ENCODE measurements at regions not wholly inside any gene's neighbourhood (a gene's known extent, or its start where the extent isn't known, plus 50 kb on each side); places are given as distances from the start of the nearest gene placed in this dataset.

DNA sequence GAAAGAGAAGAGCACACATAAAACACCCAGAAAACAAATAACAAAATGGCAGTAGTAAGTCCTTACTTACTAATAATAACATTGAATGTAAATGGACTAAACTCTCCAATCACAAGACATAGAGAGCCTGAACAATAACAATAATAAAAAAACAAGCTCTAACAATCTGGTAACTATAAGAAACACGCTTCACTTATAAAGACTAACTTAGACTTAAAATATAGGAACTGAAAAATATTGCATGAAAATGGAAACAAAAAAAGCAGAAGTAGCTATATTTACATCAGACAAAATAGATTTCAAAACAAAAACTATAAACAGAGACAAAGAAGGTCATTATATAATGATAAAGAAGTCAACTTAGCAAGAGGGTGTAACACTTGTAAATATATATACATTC, 83.1 kb upstream of the LYPLAL1 start:
- H3K4me3 Mint-ChIP-seq (ENCODE audit: unreplicated experiment): no peak overlapping the region
- no peaks in the 10 kb centered on the region for H3K4me1 Mint-ChIP-seq (ENCODE audit: low read depth, unreplicated experiment)
- no peaks in the 10 kb centered on the region for H3K36me3 ChIP-seq (ENCODE audit: control insufficient read depth, insufficient read depth, low read length)
- intact Hi-C loops (cut with micrococcal nuclease; ENCODE audit: unreplicated experiment): no loop called here
- no peak overlapping the region for H3K27ac Mint-ChIP-seq (ENCODE audit: unreplicated experiment)
- H3K9me3 Mint-ChIP-seq (ENCODE audit: unreplicated experiment): no peaks in the 10 kb centered on the region
- H3K4me1 ChIP-seq: no peaks in the 10 kb centered on the region
- BruUV-seq (replicated peaks): no TSS peak
- H3K27me3 Mint-ChIP-seq (ENCODE audit: insufficient read depth, unreplicated experiment): no peaks in the 10 kb centered on the region
- CTCF ChIA-PET: no interaction called here
- no peaks in the 10 kb centered on the region; the same call in 1 of the 2 replicates for H3K9me3 ChIP-seq
- H3K27me3 ChIP-seq (replicated peaks; ENCODE audit: control insufficient read depth, insufficient read depth, low read length): no peaks in the 10 kb centered on the region
- no peak for DNase-seq
- TF ChIP-seq, protein P1, sequence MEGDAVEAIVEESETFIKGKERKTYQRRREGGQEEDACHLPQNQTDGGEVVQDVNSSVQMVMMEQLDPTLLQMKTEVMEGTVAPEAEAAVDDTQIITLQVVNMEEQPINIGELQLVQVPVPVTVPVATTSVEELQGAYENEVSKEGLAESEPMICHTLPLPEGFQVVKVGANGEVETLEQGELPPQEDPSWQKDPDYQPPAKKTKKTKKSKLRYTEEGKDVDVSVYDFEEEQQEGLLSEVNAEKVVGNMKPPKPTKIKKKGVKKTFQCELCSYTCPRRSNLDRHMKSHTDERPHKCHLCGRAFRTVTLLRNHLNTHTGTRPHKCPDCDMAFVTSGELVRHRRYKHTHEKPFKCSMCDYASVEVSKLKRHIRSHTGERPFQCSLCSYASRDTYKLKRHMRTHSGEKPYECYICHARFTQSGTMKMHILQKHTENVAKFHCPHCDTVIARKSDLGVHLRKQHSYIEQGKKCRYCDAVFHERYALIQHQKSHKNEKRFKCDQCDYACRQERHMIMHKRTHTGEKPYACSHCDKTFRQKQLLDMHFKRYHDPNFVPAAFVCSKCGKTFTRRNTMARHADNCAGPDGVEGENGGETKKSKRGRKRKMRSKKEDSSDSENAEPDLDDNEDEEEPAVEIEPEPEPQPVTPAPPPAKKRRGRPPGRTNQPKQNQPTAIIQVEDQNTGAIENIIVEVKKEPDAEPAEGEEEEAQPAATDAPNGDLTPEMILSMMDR (IDR thresholded peaks at IDR 0.05; ENCODE audit: insufficient read depth in 1 of 2, low read depth in 1 of 2, low read length in 1 of 2, severe bottlenecking in 1 of 2, unreplicated experiment in 1 of 2): no peak
- H3K4me3 ChIP-seq (ENCODE audit: low read depth, low read length): no peak overlapping the region
- POLR2A ChIA-PET: no interaction called here
- H3K36me3 Mint-ChIP-seq (ENCODE audit: insufficient read depth, unreplicated experiment): no peaks in the 10 kb centered on the region

DNA sequence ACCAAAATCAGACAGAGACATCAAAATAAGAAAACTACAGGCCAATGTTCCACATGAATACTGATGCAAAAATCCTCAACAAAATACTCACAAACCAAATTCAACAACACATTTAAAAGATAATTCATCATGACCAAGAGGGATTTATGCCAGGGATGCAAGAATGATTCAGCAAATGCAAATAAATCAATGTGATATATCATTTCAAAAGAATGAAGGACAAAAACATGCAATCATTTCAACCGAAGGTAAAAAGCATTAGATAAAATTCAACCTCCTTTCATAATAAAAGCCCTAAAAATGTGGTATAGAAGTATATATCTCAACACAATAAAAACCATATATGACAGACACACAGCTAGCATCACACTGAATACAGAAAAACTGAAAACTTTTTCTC, 81.5 kb upstream of the LYPLAL1 start:
- Histone ChIP-seq H3K36me3 (ENCODE audit: control insufficient read depth, insufficient read depth, low read length) (no peaks in the 10 kb centered on the region), H3K4me1 (no peaks in the 10 kb centered on the region), H3K9me3 (no peaks in the 10 kb centered on the region; the same call in 1 of the 2 replicates), H3K27me3 (replicated peaks; ENCODE audit: control insufficient read depth, insufficient read depth, low read length) (no peaks in the 10 kb centered on the region), H3K4me3 (ENCODE audit: low read depth, low read length) (no peak overlapping the region)
- Mint-ChIP-seq H3K36me3 (ENCODE audit: insufficient read depth, unreplicated experiment) (no peaks in the 10 kb centered on the region), H3K4me3 (ENCODE audit: unreplicated experiment) (no peak overlapping the region), H3K27me3 (ENCODE audit: insufficient read depth, unreplicated experiment) (no peaks in the 10 kb centered on the region), H3K27ac (ENCODE audit: unreplicated experiment) (no peak overlapping the region), H3K4me1 (ENCODE audit: low read depth, unreplicated experiment) (no peaks in the 10 kb centered on the region), H3K9me3 (ENCODE audit: unreplicated experiment) (no peaks in the 10 kb centered on the region)
- CTCF ChIA-PET: no interaction called here
- TF ChIP-seq, protein P1 (IDR thresholded peaks at IDR 0.05; ENCODE audit: insufficient read depth in 1 of 2, low read depth in 1 of 2, low read length in 1 of 2, severe bottlenecking in 1 of 2, unreplicated experiment in 1 of 2): no peak
- POLR2A ChIA-PET: no interaction called here
- BruUV-seq (replicated peaks): no TSS peak
- no peak for DNase-seq
- intact Hi-C loops (cut with micrococcal nuclease; ENCODE audit: unreplicated experiment): no loop called here

DNA sequence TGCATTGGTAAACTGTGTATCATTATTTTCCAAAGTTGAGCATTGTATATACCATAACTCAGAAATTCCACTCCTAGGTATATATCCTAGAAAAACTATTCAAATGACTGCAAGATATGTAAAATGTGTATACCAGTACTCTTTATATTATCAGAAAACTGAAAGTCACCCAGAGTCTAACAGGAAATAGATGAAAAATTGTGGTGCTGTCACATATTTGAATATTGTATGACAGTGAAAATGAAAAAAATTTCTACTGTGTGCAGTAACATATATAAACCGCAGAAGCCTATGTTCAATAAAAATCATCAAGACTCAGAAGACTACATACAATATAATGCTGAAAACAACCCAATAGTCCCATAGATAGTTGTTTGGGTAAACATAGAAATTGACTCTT, 74.4 kb upstream of the LYPLAL1 start:
- Mint-ChIP-seq H3K4me3 (ENCODE audit: unreplicated experiment) (no peak overlapping the region), H3K4me1 (ENCODE audit: low read depth, unreplicated experiment) (no peaks in the 10 kb centered on the region), H3K36me3 (ENCODE audit: insufficient read depth, unreplicated experiment) (no peaks in the 10 kb centered on the region), H3K27ac (ENCODE audit: unreplicated experiment) (no peak overlapping the region), H3K9me3 (ENCODE audit: unreplicated experiment) (no peaks in the 10 kb centered on the region), H3K27me3 (ENCODE audit: insufficient read depth, unreplicated experiment) (no peaks in the 10 kb centered on the region)
- no peaks in the 10 kb centered on the region for H3K27me3 ChIP-seq (replicated peaks; ENCODE audit: control insufficient read depth, insufficient read depth, low read length)
- H3K9me3 ChIP-seq: no peaks in the 10 kb centered on the region
- no peaks in the 10 kb centered on the region for H3K36me3 ChIP-seq (ENCODE audit: control insufficient read depth, insufficient read depth, low read length)
- H3K4me1 ChIP-seq: no peaks in the 10 kb centered on the region
- ChIA-PET CTCF (no interaction called here), POLR2A (no interaction called here)
- DNase-seq: no peak
- BruUV-seq (replicated peaks): no TSS peak
- intact Hi-C loops (cut with micrococcal nuclease; ENCODE audit: unreplicated experiment): no loop called here
- no peak overlapping the region for H3K4me3 ChIP-seq (ENCODE audit: low read depth, low read length)
- TF ChIP-seq, protein P1 (IDR thresholded peaks at IDR 0.05; ENCODE audit: insufficient read depth in 1 of 2, low read depth in 1 of 2, low read length in 1 of 2, severe bottlenecking in 1 of 2, unreplicated experiment in 1 of 2): no peak
